ENCODE measurements at regions not wholly inside any gene's neighbourhood (a gene's known extent, or its start where the extent isn't known, plus 50 kb on each side); places are given as distances from the start of the nearest gene placed in this dataset.

DNA sequence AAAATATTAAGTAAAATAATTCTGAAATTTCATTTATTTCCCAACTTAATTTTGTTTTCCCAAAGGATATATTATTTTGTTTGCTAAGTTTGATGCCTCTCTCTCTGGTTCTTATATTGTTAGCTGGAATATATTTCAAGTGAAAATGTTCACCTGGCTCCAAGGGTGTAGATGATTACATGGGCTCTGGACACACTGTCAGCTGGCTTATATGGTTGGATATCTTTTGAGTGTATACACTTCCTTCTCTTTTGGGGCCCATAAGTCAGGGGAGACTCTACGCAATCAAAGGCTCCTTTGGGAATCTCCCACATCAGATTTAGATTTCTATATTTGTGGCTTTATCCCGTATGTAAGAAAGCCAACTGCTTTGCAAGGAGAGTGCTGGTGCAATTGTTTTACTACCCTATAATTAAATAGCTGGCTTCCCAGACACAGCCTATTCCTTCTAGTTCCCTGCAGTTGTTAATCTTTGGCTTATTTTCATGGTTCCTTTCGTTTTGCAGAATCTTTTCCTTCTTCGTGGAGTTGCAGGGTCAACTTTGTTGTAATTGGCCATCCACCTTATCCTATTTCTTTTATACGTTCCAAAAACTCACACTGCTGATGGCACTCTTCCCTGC is 225.7 kb downstream of the DPH6 start:
- TF ChIP-seq NFIC (IDR thresholded peaks at IDR 0.05) (no peak), TAF1 (IDR thresholded peaks at IDR 0.05; ENCODE audit: low read depth) (no peak), TCF12 (IDR thresholded peaks at IDR 0.05; ENCODE audit: low read depth) (no peak)
- TF ChIP-seq, protein P1, sequence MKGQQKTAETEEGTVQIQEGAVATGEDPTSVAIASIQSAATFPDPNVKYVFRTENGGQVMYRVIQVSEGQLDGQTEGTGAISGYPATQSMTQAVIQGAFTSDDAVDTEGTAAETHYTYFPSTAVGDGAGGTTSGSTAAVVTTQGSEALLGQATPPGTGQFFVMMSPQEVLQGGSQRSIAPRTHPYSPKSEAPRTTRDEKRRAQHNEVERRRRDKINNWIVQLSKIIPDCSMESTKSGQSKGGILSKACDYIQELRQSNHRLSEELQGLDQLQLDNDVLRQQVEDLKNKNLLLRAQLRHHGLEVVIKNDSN (IDR thresholded peaks at IDR 0.05): no peak
- TF ChIP-seq, protein P2, sequence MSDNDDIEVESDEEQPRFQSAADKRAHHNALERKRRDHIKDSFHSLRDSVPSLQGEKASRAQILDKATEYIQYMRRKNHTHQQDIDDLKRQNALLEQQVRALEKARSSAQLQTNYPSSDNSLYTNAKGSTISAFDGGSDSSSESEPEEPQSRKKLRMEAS (IDR thresholded peaks at IDR 0.05): no peak

- TF ChIP-seq EP300 (IDR thresholded peaks at IDR 0.05; ENCODE audit: borderline replicate concordance) (no peak), NFIC (IDR thresholded peaks at IDR 0.05) (no peak), RAD21 (IDR thresholded peaks at IDR 0.05; ENCODE audit: low read depth) (no peak), EGR1 (IDR thresholded peaks at IDR 0.05) (no peak), TEAD4 (IDR thresholded peaks at IDR 0.05) (no peak), CEBPB (IDR thresholded peaks at IDR 0.05) (no peak), YY1 (IDR thresholded peaks at IDR 0.05; ENCODE audit: low read depth) (no peak)
Measured at GRCh38 chr15:35319354-35319753, 226.6 kb downstream of the DPH6 start.

DNA sequence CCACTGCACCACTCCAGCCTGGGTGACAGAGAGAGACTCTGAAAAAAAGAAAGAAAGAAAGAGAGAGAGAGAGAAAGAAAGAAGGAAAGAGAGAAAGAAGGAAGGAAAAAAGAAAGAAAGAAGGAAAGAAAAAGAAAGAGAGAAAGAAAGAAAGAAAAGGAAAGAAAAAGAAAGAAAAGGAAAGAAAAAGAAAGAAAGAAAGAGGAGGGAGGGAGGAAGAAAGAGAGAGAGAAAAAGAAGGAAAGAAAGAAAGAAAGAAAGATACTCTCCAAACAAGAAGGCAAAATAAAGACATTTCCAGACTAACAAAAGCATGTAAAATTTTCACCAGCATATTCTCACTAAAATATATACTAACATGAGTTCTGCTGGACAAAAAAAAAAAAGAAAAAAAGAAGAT is 228.7 kb downstream of the DPH6 start:
- TF ChIP-seq, protein P3, sequence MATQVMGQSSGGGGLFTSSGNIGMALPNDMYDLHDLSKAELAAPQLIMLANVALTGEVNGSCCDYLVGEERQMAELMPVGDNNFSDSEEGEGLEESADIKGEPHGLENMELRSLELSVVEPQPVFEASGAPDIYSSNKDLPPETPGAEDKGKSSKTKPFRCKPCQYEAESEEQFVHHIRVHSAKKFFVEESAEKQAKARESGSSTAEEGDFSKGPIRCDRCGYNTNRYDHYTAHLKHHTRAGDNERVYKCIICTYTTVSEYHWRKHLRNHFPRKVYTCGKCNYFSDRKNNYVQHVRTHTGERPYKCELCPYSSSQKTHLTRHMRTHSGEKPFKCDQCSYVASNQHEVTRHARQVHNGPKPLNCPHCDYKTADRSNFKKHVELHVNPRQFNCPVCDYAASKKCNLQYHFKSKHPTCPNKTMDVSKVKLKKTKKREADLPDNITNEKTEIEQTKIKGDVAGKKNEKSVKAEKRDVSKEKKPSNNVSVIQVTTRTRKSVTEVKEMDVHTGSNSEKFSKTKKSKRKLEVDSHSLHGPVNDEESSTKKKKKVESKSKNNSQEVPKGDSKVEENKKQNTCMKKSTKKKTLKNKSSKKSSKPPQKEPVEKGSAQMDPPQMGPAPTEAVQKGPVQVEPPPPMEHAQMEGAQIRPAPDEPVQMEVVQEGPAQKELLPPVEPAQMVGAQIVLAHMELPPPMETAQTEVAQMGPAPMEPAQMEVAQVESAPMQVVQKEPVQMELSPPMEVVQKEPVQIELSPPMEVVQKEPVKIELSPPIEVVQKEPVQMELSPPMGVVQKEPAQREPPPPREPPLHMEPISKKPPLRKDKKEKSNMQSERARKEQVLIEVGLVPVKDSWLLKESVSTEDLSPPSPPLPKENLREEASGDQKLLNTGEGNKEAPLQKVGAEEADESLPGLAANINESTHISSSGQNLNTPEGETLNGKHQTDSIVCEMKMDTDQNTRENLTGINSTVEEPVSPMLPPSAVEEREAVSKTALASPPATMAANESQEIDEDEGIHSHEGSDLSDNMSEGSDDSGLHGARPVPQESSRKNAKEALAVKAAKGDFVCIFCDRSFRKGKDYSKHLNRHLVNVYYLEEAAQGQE (IDR thresholded peaks at IDR 0.05; ENCODE audit: low read depth): no peak
- TF ChIP-seq YY1 (IDR thresholded peaks at IDR 0.05; ENCODE audit: low read depth): no peak
- TF ChIP-seq CEBPB (IDR thresholded peaks at IDR 0.05): no peak
- TF ChIP-seq CREB1 (IDR thresholded peaks at IDR 0.05; ENCODE audit: low read depth): no peak
- TF ChIP-seq RAD21 (IDR thresholded peaks at IDR 0.05; ENCODE audit: low read depth): no peak
- TF ChIP-seq TEAD4 (IDR thresholded peaks at IDR 0.05): no peak
- TF ChIP-seq, protein P1 (IDR thresholded peaks at IDR 0.05): no peak
- no peak for TF ChIP-seq TCF12 (IDR thresholded peaks at IDR 0.05; ENCODE audit: low read depth)
- no peak for TF ChIP-seq NFIC (IDR thresholded peaks at IDR 0.05)
- TF ChIP-seq, protein P2 (IDR thresholded peaks at IDR 0.05): no peak

GRCh38 chr15:35312344-35312743 is 227.2 kb upstream of the NANOGP8 start:
- TF ChIP-seq CEBPB (IDR thresholded peaks at IDR 0.05) (no peak), TAF1 (IDR thresholded peaks at IDR 0.05; ENCODE audit: low read depth) (no peak), NFIC (IDR thresholded peaks at IDR 0.05) (no peak), YY1 (IDR thresholded peaks at IDR 0.05; ENCODE audit: low read depth) (no peak), TCF12 (IDR thresholded peaks at IDR 0.05; ENCODE audit: low read depth) (no peak), ZBTB7A (IDR thresholded peaks at IDR 0.05; ENCODE audit: low read depth) (no peak), CREB1 (IDR thresholded peaks at IDR 0.05; ENCODE audit: low read depth) (no peak), EGR1 (IDR thresholded peaks at IDR 0.05) (no peak), EP300 (IDR thresholded peaks at IDR 0.05; ENCODE audit: borderline replicate concordance) (no peak), RAD21 (IDR thresholded peaks at IDR 0.05; ENCODE audit: low read depth) (no peak), FOXM1 (IDR thresholded peaks at IDR 0.05; ENCODE audit: borderline replicate concordance, low read depth) (no peak), TEAD4 (IDR thresholded peaks at IDR 0.05) (no peak)
- TF ChIP-seq, protein P3 (IDR thresholded peaks at IDR 0.05; ENCODE audit: low read depth): no peak
- TF ChIP-seq, protein P1 (IDR thresholded peaks at IDR 0.05): no peak
- TF ChIP-seq, protein P2 (IDR thresholded peaks at IDR 0.05): no peak

GRCh38 chr15:35311615-35312014 is 226.5 kb upstream of the NANOGP8 start:
- TF ChIP-seq NFIC (IDR thresholded peaks at IDR 0.05) (no peak), EP300 (IDR thresholded peaks at IDR 0.05; ENCODE audit: borderline replicate concordance) (no peak), FOXM1 (IDR thresholded peaks at IDR 0.05; ENCODE audit: borderline replicate concordance, low read depth) (no peak), RAD21 (IDR thresholded peaks at IDR 0.05; ENCODE audit: low read depth) (no peak), TEAD4 (IDR thresholded peaks at IDR 0.05) (no peak), EGR1 (IDR thresholded peaks at IDR 0.05) (no peak), ZBTB7A (IDR thresholded peaks at IDR 0.05; ENCODE audit: low read depth) (no peak), TCF12 (IDR thresholded peaks at IDR 0.05; ENCODE audit: low read depth) (no peak), CEBPB (IDR thresholded peaks at IDR 0.05) (no peak), TAF1 (IDR thresholded peaks at IDR 0.05; ENCODE audit: low read depth) (no peak), CREB1 (IDR thresholded peaks at IDR 0.05; ENCODE audit: low read depth) (no peak)
- TF ChIP-seq, protein P2 (IDR thresholded peaks at IDR 0.05): no peak
- TF ChIP-seq, protein P3 (IDR thresholded peaks at IDR 0.05; ENCODE audit: low read depth): no peak
- TF ChIP-seq, protein P1 (IDR thresholded peaks at IDR 0.05): no peak

Measured in Ishikawa (cell line).